GM19025 (cell line): ENCODE measurements at regions not wholly inside any gene's neighbourhood (a gene's known extent, or its start where the extent isn't known, plus 50 kb on each side); places are given as distances from the start of the nearest gene placed in this dataset.

Experiments used
- ATAC-seq: cut with Tn5 transposase; IDR thresholded peaks from one replicate; pipeline ENCODE4 v1.9.1; 2021; ENCODE audit warnings: mild to moderate bottlenecking, low read depth, moderate library complexity; ENCODE audit not compliant: unreplicated experiment

- ATAC-seq = no peak
Measured at GRCh38 chr6:26149240-26149639, 62.0 kb downstream of the HFE start.

GRCh38 chr6:26152226-26153101 is 65.2 kb downstream of the HFE start:
- no peak for ATAC-seq

GRCh38 chr6:26155061-26155930 is 68.1 kb downstream of the HFE start:
- ATAC-seq = no peak

- peak; percentile 50 for ATAC-seq
Measured at GRCh38 chr6:26156105-26156849, 69.0 kb downstream of the HFE start.

- ATAC-seq = no peak
Measured at GRCh38 chr6:26156850-26157250, 69.6 kb downstream of the HFE start.

- peak; percentile 47 for ATAC-seq
Measured at GRCh38 chr6:26157251-26158075, 70.2 kb downstream of the HFE start.

DNA sequence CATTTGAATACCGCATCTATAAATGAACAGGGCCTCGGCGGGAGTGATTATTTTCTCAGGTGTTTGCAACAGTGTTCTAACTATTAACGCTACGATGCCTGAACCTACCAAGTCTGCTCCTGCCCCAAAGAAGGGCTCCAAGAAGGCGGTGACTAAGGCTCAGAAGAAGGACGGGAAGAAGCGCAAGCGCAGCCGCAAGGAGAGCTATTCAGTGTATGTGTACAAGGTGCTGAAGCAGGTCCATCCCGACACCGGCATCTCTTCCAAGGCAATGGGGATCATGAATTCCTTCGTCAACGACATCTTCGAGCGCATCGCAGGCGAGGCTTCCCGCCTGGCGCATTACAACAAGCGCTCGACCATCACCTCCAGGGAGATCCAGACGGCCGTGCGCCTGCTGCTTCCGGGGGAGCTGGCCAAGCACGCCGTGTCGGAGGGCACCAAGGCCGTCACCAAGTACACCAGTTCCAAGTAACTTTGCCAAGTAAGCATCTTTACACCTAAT is 70.9 kb downstream of the HFE start:
- ATAC-seq = peak; percentile 48

DNA sequence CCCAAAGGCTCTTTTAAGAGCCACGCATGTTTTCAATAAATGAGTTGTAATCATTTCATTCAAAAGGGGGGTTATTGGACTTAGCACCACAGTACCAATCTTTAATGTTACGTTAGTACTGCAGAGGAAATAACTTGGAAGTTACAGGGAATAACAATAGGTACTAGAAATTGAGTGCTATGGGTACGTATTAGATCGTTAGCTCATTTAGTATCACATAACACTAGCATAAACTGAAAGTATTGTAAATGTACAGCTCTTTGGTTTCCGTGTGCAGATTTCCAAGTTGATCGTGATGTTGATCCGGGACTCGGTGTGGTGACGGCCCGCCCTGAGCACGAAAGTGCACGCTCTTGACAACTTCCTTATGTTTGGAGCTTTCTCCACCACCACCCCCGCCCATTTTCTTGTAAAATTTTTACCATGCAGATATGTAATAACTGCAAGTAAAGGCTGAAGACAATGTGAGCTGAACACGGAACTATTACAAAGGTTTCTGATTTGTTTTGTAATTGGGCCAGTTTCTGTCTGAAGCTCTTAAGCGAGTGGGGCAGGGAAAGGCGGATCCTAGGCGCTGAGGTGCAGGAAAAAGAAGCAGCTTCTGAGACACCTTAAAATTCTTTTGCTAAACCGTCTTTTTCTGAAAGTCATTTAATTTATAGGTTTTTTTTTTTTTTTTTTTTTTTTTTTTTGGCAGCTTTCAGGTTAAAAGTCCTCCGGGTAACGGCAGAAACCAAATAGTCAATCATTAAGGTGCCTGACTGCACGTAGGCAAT is 71.5 kb downstream of the HFE start:
- ATAC-seq = no peak

- no peak for ATAC-seq
Measured at GRCh38 chr6:26159357-26160273, 72.4 kb downstream of the HFE start.

DNA sequence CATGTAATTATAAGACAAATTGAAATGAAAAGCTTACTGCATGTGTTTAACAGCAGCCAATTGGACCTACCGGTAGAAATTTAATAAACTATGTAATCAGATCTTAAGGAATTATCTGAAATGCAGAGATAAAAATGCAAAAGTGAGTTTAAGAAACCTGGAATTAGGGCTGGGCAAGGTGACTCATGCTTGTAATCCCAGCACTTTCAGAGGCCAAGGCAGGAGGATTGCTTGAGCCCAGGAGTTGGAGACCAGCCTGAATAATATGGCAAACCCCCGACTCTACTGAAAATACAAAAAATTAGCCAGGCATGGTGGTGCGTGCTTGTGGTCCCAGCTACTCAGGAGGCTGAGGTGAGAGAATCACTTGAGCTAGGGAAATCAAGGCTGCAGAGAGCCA is 74.1 kb downstream of the HFE start:
- ATAC-seq = no peak

GRCh38 chr6:26162399-26162798 is 75.2 kb downstream of the HFE start:
- no peak for ATAC-seq

GRCh38 chr6:26163427-26164119 is 76.3 kb downstream of the HFE start:
- ATAC-seq = no peak

GRCh38 chr6:26164120-26164505 is 76.9 kb downstream of the HFE start:
- ATAC-seq = no peak

- ATAC-seq = no peak
Measured at GRCh38 chr6:26165261-26165790, 78.1 kb downstream of the HFE start.

DNA sequence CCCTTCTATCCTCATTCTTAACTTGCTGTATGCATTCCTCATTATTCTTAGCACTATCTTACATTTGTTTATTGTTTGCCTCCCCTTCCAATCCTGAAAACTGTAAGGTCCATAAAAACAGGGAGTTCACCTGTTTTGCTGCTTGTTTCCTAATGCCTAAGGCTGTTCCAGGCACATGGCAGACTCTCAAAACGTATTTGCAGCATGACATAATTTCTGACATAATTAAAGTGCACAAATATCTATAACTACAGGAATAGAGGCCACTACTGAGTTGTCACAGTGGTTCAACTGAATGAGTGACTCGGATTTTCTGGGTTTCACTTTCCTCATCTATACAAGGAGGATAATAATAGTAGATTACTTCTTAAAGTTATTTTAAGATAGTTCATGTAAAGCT is 83.0 kb downstream of the HFE start:
- ATAC-seq = no peak

GRCh38 chr6:26170951-26171841 is 84.0 kb downstream of the HFE start:
- no peak for ATAC-seq
